Daoy (cell line): ENCODE measurements at regions not wholly inside any gene's neighbourhood (a gene's known extent, or its start where the extent isn't known, plus 50 kb on each side); places are given as distances from the start of the nearest gene placed in this dataset.
A peak's percentile ranks its signal among the peaks of the same experiment; 100 is the strongest.

Source experiments
- DNase-seq: peaks from one replicate; pipeline ENCODE4 v3.0.0-alpha.2; 2015; ENCODE audit warnings: low read depth

DNA sequence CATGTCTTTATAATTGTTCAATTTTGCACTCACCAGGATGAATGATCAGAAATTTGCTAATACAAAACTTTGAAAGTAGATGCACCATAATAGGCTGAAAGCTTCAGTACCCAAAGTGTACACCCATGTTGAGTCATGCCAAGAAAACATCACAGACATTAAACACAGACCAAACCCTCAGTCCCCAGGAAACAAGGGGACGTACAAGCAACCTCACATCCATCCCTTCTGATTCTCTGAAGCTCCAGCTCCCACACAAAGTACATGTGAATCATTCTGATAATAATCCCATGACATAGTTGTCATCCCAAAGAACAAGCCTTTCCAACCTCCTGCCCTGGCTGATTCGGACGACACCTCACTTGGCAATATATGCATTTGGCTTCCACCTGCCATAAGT lies 183.8 kb downstream of the SNX19 start:
- no peak for DNase-seq

DNA sequence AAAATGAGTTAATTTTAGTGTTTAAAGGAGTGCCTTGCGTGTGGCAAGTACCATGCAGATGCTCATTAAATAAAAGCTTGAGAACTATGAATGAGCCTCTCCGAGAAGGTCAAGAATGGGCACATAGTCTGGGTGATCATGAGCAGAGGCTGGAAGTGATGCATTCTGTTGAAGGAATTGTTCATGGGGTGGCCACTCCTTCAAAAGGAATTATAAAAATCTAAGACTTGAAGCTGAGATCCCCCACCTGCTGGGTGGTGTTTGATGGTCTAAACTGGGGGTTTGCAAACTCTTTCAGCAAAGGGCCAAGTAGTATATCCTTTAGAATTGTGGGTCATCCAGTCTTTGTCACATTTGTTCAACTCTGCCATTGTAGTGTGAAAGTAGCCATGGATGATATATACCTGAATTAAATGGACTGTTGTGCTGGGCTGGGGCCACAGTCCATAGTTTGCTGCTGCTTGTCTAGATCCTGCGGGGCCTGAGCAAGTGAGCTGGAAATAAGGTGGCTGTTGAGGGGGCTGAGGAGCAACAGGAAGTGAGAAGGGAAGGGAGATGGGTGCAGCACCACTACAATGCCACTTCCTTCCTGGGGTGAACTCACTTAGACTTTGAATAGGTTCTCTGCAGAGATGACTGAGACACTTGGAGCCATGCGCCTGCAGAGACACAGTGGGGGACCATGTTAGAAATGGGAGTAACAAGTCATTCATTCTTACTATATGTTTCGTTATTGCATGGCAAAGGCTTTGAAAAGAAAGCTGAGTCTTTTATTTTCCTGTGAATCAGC lies 179.0 kb downstream of the SNX19 start:
- peak; percentile 60 for DNase-seq

DNA sequence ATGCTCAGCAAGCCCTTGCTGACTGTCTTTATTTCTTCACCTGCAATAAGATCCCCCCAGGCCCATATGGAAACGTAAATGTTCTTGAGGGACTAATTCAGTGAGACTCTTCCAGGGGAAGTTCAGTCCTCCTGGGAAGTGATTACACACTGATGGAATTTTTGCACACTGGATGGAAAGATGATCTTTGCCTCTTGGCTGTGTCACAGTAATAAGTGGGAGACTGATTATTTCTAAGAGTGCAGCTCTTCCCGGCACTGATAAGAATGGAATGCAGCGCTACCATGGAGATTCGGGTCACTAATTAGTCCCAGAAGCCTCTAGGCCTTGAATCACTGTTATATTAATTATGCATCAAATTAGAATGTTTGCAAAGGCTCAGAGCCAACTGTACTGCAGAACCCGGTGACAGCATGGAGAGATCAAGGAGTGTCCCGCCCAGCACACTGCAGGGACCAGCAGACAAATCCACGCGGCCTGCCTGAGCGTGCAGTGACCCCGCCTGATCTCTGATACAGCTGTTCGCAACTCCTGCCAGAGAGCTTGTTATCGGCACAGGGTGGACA lies 178.3 kb downstream of the SNX19 start:
- peak; percentile 87 for DNase-seq

DNA sequence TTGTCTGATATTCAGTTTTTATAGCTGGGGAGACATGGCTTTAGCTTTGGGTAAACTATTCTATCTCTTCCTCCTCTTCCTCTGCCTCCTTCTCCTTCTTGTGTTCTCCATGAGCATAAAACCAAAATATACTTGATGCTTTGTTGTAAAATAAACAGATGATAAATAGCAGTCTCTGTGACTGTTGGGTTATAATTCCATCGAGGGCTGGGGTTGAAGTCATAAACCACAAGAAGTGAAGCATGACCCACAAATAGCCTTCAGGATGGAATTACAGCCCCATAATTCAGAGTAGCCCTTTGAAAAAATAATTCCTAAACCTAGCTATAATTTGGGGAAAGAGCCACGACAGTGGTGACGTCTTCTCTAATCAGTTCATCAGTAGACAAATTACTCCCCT lies 177.7 kb downstream of the SNX19 start:
- peak; percentile 66 for DNase-seq

DNA sequence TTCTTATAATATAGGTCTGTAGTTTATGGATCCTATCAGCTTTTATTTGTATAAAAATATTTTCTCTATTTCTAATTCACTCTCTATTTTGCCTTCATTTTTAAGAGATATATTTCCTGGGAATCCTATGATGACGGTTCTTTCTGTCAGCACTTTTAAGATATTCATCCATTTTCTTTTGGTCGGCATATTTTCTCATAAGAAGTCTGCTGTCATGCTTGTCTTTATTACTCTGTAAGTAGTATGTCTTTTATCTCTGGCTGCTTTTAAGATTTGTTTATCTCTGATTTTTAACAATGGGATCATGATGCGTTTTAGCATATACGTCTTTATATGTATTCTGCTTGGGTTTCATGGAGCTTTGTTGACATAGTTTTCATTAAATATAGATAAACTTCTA lies 175.5 kb downstream of the SNX19 start:
- no peak for DNase-seq

DNA sequence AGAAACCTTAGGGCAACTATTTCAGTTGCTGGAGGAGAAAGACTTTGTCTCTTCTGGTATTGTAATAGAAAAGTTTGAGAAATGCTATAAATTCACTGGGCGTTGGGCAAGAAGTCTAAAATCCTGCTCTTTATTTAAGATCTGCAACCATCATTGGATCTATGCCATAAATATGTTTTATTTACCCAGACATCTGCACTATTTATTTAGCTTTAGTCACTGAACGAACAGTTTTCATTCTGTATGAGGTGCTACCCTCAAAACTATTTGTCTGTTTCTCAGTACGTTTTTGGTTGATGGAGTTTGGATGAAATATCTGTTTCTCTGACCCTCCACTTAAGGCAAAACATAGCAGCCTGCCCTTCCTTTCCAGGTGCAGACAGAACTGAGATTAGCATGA lies 171.5 kb downstream of the SNX19 start:
- no peak for DNase-seq

DNA sequence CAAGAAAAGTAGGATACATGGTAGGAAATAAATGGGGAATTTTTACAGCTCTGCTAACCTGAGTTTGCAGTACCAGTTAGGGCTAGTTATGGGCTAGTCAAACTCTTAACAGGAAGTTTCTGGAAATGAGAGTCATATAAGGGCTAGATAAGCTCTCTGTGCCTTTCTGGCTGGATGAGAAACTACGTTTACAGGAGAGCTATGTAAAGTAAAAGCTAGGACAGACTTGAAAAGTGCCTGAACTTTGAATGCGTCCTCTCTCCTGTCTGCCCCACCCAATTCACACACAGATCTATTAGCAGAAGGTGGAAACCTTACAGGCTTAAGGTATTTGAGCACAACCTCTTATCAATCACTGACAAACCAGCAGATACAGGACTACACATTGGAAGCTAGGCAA lies 167.1 kb downstream of the SNX19 start:
- no peak for DNase-seq

DNA sequence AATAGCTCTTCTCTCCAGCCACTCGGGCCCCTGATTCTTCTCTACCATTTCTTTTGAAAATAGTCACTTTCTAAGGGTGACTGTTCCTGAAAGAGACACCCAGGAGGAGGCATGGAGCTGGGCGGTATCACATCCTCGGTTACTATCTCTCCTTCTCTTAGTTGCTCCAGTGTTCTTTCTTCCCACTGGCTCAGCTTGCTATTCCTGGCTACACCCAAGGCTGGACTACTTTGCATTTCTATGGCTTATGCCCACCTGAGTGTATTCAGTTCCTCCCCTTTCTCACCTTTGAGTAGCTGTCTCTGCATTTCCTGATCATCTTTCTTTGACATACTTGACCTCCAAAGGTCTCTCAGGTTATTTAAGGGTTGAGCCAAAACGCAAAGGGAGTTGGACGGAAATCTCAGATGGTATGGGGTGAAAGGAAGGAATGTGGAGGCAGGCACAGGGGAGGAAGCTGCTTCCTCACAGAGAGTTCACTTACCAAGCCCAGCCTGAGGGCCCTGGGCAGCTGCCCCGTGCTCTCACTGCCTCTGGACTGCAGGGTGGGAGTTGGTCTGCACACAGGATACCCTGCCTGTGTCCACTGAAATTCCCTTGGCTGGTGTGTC lies 155.7 kb downstream of the SNX19 start:
- DNase-seq, result no peak

DNA sequence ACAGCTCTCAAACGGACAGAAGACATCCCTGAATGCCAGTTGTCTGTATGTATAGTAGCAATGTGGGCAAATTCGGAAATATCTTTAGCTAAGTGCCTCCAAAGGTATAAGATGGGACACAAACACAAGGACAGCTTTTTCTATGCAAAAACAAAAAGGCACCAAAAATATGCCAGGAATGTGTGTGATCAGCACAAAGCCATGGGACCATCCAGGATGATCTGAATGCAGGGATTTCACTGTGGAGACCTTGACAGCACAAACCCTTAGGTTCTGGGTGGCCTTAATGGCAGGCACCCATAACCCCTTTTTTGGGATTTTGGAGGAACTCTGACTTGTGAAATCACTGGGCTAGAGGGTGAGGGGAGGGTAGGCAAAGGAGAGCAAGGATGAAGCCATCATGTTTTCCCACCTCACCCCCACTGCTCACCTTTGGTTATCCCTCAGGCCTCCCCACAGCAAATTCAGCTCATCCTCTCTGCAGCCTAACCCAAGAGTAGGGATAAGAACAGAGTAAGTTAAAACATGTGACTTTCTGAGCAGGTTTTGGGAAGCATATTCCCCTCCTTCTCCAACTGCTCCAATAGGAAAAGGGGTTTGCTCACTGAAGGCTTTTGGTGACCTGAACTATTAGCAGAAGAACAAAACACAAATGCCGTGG lies 154.6 kb downstream of the SNX19 start:
- DNase-seq, result no peak

DNA sequence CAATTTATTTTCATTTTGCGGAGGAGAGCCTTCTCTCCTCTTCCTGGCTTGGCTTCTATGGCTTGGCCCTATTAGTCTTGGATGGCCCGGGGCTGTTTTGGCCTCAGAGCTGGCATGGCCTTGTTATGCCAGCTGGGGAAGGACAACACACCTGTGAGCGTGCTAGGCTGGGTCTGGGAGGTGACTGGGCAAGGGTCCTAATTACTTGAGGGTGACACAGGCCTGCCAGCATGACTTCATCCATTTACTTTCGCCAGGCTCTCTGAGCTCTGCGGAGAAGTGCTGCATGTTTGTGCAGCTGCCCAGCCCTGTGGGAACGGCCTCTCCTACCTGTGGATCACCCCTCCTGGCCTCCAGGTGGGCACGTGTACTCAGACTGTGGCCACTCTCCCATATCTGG lies 153.6 kb downstream of the SNX19 start:
- DNase-seq, result peak; percentile 69

DNA sequence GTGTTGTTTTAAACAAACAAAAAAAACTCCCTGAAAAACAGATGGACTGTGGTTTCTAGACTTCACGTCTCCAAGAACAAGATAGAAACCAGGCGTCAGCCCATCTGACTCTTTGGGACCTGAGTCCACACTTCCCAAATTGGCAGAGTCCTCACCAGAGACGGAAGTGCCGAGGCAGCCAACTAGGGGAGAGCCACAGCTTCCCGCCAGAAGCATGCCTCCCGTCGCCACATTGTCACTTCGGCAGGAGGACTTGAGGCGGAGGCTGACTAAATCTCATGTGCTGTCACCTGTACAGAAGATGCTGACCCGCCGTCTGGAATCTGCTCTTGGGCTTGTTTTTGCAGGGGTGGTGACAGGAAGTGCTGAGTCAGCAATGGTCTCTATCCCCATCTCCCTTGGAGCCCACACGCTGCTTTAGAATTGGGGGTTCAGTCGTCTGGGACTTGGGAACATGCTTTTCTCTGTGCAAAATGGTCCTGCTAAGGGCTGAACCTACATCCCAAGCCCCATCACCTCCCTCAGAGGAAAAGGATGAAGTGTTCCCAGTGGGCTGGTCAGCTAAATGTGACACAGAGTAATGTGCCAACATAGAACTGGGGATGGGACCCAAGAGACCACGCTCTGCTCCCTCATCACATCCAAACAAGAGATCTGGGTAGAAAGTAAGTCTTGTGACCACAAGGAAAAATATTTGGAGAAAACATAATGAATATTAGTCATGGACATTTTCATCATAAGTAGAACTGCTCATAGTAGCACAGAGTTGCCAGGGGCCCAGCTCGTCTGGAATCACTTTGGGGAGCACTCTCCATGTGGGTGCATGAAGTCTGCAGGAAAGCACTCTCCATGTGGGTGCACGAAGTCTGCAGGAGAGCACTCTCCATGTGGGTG lies 152.9 kb downstream of the SNX19 start:
- no peak for DNase-seq

DNA sequence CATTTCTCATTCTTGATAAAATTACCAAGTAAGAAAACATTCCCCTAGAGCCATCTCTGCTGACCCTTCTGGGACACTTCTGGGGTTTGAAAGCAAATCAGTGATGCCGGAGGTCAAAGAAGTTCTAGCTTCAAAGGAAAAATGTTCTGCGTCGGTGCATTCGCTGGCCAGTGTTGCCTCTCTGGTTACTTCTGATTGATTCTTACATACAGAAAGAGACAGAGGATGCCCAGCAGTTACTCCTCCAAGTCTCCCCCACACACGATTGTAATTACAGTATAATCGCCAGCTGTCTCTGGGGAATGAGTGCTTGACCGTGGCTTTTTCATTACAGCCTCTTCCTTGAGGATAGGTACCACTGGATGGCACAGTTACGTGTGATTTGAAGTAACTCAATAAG lies 150.9 kb downstream of the SNX19 start:
- no peak for DNase-seq

DNA sequence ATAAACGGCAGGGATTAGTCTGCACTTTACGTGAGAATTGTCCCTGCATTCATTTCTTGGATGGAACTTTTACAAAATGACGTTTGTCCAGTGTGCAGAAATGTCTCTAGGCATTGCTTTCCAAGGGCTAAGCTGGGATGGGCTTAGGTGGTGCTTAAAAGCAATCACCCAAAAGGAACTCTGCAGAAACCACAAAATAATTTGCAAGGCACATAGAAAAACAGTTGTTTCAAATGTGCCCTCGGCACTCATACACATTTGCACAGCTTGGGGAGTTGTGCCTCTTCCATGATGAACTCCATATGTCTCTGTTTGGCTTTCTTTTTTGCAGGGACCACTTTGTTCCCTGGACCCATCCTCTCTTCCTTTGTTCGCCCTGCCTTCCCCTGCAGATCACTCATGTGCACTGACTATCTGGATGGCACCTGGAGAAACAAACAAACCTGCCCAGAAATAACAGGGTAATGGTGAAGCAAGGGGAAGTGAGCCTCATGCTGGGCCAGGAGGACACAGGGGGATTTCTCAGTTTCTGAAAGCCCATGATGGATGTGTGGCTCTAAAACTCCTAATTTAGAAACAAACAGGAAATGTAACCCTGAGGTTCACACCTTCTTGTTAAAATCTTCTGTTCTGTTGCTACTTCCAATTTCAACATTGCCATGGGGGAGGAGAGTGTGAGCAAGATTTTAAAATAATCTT lies 150.2 kb downstream of the SNX19 start:
- no peak for DNase-seq

DNA sequence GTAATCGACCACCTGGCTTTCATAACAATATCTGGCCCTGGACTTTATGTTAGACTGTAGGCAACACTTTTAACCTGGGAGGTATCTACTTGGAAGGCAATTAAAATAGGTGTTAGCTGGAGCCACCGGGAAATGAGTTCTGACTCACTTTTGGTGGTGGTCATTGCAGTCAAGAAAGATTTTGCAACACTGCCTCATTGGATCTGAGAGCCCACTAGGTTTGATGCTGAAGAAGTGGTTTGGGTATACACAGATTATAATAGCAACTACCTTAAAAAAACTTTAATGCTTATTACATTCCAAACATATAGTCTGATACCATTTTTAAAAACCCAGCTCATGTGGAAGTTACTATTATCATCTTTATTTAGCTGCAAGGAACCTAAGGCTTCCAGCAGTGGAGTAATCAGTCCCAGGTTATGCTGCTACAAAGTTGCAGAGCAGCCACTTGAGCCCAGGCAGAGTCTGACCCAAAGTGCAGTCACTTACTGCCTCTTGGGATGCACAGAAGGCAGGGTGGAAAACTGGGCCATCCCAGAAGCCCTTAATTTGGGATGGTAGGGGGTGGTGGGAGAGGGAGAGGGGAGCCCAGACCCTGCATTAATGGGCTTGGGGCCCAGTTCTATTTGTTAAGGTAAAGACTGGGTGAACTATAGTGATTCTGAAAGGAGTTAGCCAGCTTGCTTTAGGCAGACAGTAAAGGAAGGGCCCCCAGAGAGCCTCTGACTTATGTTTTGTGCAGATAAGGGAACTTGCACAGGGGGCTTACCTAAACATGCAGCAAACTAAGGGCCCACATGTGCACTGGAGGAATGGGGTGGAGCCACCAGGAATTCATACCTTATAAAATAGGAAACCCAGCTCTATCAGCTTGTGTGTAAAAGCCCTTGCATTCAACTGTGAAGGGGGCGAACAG lies 149.4 kb downstream of the SNX19 start:
- DNase-seq, result no peak

DNA sequence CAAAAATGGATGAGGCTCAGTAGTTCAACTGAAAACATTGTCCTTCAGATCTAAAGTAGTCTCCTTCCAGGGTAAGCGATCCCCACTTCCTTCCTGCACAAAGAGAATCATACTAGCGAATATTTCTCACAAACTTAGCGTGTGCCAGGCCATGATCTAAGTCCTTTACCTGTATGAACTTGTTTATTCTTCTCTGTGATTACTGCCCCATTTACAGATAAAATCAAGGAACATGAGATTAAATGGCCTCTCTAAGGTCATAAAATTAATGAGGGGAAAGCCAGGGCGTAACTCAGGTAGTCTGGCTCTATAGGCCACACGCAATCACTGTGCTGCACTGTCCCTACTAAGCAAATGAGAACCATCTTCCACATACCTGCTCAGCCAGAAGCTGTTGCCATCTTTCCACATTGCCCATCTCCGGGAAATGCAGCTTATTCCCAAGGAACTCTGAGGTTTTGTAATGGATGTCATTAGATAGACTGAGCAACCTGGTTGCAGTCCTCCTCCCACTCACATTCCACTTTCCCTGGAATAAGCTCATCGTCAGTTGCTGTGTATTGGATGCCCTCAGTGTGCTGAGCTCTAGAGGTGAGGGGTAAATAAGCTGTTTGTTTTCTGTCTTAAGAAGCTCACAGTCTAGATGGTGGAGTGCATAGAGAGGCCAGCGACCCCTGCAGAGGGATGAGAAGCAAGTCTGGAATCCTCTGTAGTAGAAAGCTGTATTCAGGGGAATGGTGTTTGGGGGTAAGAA lies 146.3 kb downstream of the SNX19 start:
- no peak for DNase-seq

DNA sequence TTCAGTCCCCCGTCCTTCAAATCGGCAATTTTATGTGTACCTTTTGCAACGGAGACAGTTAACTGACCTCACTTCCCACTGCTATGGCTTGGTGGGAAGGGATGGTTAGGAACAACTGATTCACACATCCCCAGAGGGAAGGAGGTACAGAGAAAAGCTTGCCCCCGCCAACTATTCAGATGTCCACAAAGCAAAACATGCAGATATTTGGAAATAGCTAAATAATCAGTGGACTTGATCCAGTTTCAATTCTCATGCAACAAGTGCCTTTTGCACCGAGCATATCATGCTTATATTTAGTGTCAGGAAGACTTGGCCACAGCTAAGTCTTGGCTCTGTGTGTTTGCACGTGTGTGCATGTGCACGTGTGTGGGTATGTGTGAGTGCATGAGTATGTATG lies 144.6 kb downstream of the SNX19 start:
- no peak for DNase-seq

DNA sequence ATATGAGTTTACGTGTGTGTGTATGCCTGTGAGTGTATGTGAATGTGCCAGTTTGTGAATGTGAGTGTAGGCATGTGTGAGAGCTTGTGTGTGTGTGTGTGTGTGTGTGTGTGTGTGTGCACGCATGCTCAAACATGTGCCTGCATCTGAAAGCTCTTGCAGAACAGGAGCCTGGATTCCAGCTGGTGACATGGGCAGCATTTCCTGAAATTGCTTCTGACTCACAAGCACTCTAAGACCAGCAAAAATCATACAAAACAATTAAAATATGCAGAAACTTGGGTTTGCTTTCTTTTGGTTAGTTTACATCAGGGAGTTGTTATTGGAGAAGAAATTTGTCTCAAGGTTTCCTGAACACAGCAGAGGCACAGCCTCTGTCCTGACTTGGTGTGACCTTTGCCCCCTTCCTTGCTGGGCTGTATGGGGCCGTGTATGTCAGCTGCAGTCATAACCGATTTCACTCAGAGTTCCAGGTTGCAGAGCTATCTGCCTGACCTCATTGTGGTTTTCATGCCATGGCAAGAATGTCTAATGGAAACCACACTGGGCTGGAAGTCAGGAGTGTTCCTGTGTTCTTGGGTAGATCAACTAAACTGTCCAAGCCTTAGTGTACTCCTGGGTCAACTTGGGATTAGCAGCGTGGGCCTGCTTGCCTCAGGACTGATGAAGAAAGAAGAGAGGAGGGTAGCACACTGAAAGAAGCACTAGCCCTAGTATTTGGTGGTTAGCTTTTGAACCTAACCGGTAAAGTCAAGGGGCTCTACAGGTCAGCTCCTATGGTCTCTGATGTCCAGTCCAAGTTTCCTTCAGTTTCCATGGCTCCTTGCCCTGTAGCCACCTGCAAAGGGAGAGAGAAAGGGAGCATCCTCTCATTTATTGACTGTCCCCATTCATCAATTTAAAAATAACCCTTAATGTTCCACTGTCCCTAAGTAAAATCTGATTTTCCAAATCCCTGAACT lies 143.7 kb downstream of the SNX19 start:
- DNase-seq, result peak; percentile 90

DNA sequence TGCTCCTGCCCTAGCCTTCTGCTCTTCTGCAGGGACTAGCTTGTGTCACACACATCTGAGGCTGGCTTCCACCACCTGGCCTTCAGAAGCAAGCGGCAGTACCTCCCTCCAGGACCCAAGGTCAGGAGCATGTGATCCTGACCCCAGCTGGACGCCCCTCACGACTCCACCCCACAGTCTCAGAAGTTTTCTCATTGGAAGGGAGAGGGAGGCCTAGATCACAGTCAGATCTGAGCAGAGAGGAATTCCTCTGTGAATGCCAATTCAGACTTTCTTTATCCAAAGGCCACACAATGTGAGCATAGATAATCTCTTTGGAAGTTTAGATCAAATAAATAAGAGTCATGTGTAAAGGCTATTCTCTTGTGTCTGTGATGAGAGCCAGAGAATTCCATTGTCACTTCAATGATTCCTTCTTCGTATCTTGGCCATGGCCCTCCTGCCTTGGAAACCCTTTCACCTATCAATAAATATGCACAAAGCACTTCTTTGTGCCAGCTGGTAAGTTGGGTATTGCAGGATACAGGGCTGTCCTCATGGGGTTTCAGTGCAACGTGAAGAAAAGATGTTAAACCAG lies 142.9 kb downstream of the SNX19 start:
- no peak for DNase-seq
